HG03520 (cell line): ENCODE measurements at regions not wholly inside any gene's neighbourhood (a gene's known extent, or its start where the extent isn't known, plus 50 kb on each side); places are given as distances from the start of the nearest gene placed in this dataset.

Experiments used
- ATAC-seq: cut with Tn5 transposase; IDR thresholded peaks from one replicate; pipeline ENCODE4 v1.9.1; 2021; ENCODE audit warnings: mild to moderate bottlenecking, moderate library complexity; ENCODE audit not compliant: unreplicated experiment

- ATAC-seq = no peak
These were observed 281.9 kb downstream of the TENT4A start for GRCh38 chr5:6995115-6995514.

GRCh38 chr5:7000310-7000709 lies 287.1 kb downstream of the TENT4A start:
- ATAC-seq = no peak

GRCh38 chr5:7010591-7010990 lies 297.4 kb downstream of the TENT4A start:
- ATAC-seq = no peak

- no peak for ATAC-seq
These were observed 298.8 kb downstream of the TENT4A start for GRCh38 chr5:7012057-7012456.

- ATAC-seq = no peak
These were observed 301.4 kb downstream of the TENT4A start for GRCh38 chr5:7014611-7015010.

- ATAC-seq = no peak
These were observed 302.5 kb downstream of the TENT4A start for GRCh38 chr5:7015586-7016256.

GRCh38 chr5:7016999-7017747 lies 303.9 kb downstream of the TENT4A start:
- ATAC-seq = no peak

- no peak for ATAC-seq
These were observed 305.0 kb downstream of the TENT4A start for GRCh38 chr5:7018198-7018597.

- ATAC-seq = no peak
These were observed 305.4 kb downstream of the TENT4A start for GRCh38 chr5:7018601-7019000.

GRCh38 chr5:7036192-7036835 lies 323.1 kb downstream of the TENT4A start:
- no peak for ATAC-seq

- ATAC-seq = no peak
These were observed 325.8 kb downstream of the TENT4A start for GRCh38 chr5:7039074-7039473.

- no peak for ATAC-seq
These were observed 326.9 kb downstream of the TENT4A start for GRCh38 chr5:7040111-7040510.

- ATAC-seq = no peak
These were observed 330.6 kb downstream of the TENT4A start for GRCh38 chr5:7043797-7044196.

GRCh38 chr5:7047511-7048261 lies 334.5 kb downstream of the TENT4A start:
- no peak for ATAC-seq

- no peak for ATAC-seq
These were observed 337.8 kb downstream of the TENT4A start for GRCh38 chr5:7050986-7051385.

- ATAC-seq = no peak
These were observed 339.9 kb downstream of the TENT4A start for GRCh38 chr5:7053125-7053524.

- ATAC-seq = no peak
These were observed 340.4 kb downstream of the TENT4A start for GRCh38 chr5:7053528-7054209.

GRCh38 chr5:7066471-7067235 lies 329.3 kb upstream of the ADCY2 start:
- no peak for ATAC-seq

GRCh38 chr5:7068156-7068555 lies 327.8 kb upstream of the ADCY2 start:
- ATAC-seq = no peak

- no peak for ATAC-seq
These were observed 327.0 kb upstream of the ADCY2 start for GRCh38 chr5:7068899-7069298.
